ENCODE measurements at regions not wholly inside any gene's neighbourhood (a gene's known extent, or its start where the extent isn't known, plus 50 kb on each side); places are given as distances from the start of the nearest gene placed in this dataset.

DNA sequence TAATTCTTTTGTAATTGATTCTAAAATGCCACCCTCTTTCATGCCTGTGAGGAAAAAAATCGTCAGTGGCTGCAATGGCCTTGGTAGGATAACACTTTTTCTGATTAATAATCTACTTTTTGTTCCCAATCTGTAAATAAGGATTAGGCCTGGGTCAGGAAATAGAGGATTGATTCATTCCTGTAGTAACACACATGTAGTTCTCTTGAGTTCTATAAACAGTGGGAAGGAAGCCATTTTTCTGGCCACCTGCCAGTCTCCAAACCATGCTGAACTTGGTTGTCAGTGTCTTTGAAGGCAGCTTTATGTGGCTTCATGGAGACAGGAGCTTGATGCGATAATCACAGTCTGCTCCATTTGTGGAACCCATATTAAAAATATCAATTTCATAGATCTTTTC lies 169.3 kb upstream of the NFE2L3 start:
- no peaks in the 10 kb centered on the region for H3K4me1 Mint-ChIP-seq (ENCODE audit: unreplicated experiment)
- H3K4me3 Mint-ChIP-seq (ENCODE audit: unreplicated experiment), result no peak overlapping the region
- no peak overlapping the region for H3K27ac Mint-ChIP-seq (ENCODE audit: unreplicated experiment)
- H3K9me3 Mint-ChIP-seq (ENCODE audit: unreplicated experiment), result no peaks in the 10 kb centered on the region
- DNase-seq (ENCODE audit: low spot score), result no peak
- TF ChIP-seq, protein P1, sequence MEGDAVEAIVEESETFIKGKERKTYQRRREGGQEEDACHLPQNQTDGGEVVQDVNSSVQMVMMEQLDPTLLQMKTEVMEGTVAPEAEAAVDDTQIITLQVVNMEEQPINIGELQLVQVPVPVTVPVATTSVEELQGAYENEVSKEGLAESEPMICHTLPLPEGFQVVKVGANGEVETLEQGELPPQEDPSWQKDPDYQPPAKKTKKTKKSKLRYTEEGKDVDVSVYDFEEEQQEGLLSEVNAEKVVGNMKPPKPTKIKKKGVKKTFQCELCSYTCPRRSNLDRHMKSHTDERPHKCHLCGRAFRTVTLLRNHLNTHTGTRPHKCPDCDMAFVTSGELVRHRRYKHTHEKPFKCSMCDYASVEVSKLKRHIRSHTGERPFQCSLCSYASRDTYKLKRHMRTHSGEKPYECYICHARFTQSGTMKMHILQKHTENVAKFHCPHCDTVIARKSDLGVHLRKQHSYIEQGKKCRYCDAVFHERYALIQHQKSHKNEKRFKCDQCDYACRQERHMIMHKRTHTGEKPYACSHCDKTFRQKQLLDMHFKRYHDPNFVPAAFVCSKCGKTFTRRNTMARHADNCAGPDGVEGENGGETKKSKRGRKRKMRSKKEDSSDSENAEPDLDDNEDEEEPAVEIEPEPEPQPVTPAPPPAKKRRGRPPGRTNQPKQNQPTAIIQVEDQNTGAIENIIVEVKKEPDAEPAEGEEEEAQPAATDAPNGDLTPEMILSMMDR (IDR thresholded peaks at IDR 0.05; ENCODE audit: unreplicated experiment), result no peak
- H3K27me3 Mint-ChIP-seq (ENCODE audit: unreplicated experiment), result peaks cover 7% of the 10 kb centered on the region
- H3K36me3 Mint-ChIP-seq (ENCODE audit: low read depth, unreplicated experiment), result no peaks in the 10 kb centered on the region

GRCh38 chr7:25985196-25985595 lies 166.8 kb upstream of the NFE2L3 start:
- TF ChIP-seq, protein P1 (IDR thresholded peaks at IDR 0.05; ENCODE audit: unreplicated experiment), result no peak
- H3K36me3 Mint-ChIP-seq (ENCODE audit: low read depth, unreplicated experiment), result no peaks in the 10 kb centered on the region
- H3K4me1 Mint-ChIP-seq (ENCODE audit: unreplicated experiment), result no peaks in the 10 kb centered on the region

DNA sequence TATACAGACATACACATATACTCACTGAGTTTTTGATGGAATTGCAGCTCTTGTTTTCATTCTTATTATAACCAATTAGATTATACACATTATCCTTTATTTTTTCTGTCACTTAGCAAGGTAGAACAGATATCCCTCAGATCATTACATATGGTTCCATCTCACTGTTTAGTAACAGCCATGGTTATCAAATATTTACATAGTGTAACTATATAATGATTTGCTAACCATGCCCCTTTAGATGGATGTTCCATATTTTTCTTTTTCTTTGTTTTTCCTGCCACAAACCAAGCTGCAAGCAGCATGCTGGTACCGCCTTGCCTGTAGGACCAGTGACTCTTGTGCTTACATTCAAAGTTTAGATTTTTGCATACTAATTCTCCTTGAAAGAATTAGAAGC lies 163.4 kb upstream of the NFE2L3 start:
- Mint-ChIP-seq H3K9me3 (ENCODE audit: unreplicated experiment) (no peaks in the 10 kb centered on the region), H3K27ac (ENCODE audit: unreplicated experiment) (no peak overlapping the region), H3K27me3 (ENCODE audit: unreplicated experiment) (peaks cover 2% of the 10 kb centered on the region), H3K4me1 (ENCODE audit: unreplicated experiment) (no peaks in the 10 kb centered on the region), H3K4me3 (ENCODE audit: unreplicated experiment) (no peak overlapping the region), H3K36me3 (ENCODE audit: low read depth, unreplicated experiment) (no peaks in the 10 kb centered on the region)
- TF ChIP-seq, protein P1 (IDR thresholded peaks at IDR 0.05; ENCODE audit: unreplicated experiment), result no peak
- no peak for DNase-seq (ENCODE audit: low spot score)

More at GRCh38 chr7:25985196-25985595, 166.8 kb upstream of the NFE2L3 start:
- Mint-ChIP-seq H3K27ac (ENCODE audit: unreplicated experiment) (no peak overlapping the region), H3K27me3 (ENCODE audit: unreplicated experiment) (peaks cover 4% of the 10 kb centered on the region), H3K9me3 (ENCODE audit: unreplicated experiment) (no peaks in the 10 kb centered on the region), H3K4me3 (ENCODE audit: unreplicated experiment) (no peak overlapping the region)
- no peak for DNase-seq (ENCODE audit: low spot score)

GRCh38 chr7:25989140-25989705 lies 162.8 kb upstream of the NFE2L3 start:
- TF ChIP-seq, protein P1 (IDR thresholded peaks at IDR 0.05; ENCODE audit: unreplicated experiment), result no peak
- H3K9me3 Mint-ChIP-seq (ENCODE audit: unreplicated experiment), result no peaks in the 10 kb centered on the region
- peaks cover 2% of the 10 kb centered on the region for H3K27me3 Mint-ChIP-seq (ENCODE audit: unreplicated experiment)
- no peak overlapping the region for H3K4me3 Mint-ChIP-seq (ENCODE audit: unreplicated experiment)
- no peak overlapping the region for H3K27ac Mint-ChIP-seq (ENCODE audit: unreplicated experiment)
- H3K36me3 Mint-ChIP-seq (ENCODE audit: low read depth, unreplicated experiment), result no peaks in the 10 kb centered on the region
- no peak for DNase-seq (ENCODE audit: low spot score)
- no peaks in the 10 kb centered on the region for H3K4me1 Mint-ChIP-seq (ENCODE audit: unreplicated experiment)

DNA sequence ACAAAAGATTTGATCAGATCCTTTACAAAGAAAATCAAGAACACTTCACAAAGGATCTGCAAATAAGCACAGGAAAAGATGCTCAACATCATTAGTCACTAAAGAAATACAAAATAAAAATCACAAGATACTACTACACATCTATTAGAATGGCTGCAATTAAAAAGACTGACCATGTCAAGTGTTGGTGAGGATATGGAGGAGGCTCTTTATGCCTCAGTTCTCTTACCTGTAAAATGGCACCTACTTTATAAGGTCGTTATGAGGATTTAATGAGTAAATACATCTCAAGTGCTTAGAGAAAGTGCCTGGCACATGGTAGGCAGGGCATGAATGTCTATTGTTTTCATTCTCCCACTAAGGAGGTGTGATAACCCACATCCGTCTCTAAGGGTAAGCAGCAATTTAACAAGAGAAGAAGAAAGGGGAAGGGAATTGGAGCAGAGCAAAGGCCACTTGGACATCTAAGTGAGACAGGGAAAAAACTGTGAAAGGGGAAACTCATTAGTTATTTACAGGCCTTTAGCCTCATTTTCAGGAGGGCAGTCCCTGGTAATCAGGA lies 157.5 kb upstream of the NFE2L3 start:
- no peaks in the 10 kb centered on the region for H3K36me3 Mint-ChIP-seq (ENCODE audit: low read depth, unreplicated experiment)
- TF ChIP-seq, protein P1 (IDR thresholded peaks at IDR 0.05; ENCODE audit: unreplicated experiment), result no peak
- H3K4me1 Mint-ChIP-seq (ENCODE audit: unreplicated experiment), result no peaks in the 10 kb centered on the region
- no peaks in the 10 kb centered on the region for H3K27me3 Mint-ChIP-seq (ENCODE audit: unreplicated experiment)
- DNase-seq (ENCODE audit: low spot score), result no peak
- H3K27ac Mint-ChIP-seq (ENCODE audit: unreplicated experiment), result no peak overlapping the region
- H3K9me3 Mint-ChIP-seq (ENCODE audit: unreplicated experiment), result no peaks in the 10 kb centered on the region
- no peak overlapping the region for H3K4me3 Mint-ChIP-seq (ENCODE audit: unreplicated experiment)
